ENCODE measurements at regions not wholly inside any gene's neighbourhood (a gene's known extent, or its start where the extent isn't known, plus 50 kb on each side); places are given as distances from the start of the nearest gene placed in this dataset.

DNA sequence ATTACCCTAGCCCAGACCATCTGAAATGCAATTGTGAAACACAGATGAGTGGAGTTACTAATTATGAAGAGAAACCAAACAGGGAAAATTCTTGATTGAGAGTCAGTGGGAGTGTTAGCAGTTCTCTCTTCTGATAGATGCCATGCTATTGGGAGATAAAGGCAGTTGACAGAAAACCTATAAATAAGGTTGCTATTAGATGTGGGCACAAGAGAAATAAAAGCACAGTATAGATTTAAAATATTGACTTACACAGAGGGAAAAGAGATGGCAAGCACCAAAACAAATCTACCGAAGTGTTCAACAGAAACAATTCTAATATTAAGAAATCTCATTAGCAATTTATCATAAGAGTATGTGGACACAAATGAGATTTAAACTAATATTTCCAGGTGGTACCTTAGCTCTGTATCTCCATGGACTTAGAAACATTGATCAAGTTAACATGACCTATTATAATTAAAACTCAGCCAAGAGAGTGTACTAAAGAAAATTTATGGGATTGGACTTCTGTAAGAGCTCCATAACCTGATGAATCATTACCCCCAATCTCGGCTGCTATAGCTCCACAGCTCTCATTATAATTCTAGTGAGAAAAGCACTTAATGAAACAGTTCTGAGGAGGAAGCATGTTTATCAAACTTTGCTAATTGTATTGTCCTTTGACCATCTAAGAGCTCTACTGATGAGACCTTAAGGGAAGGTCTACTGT lies 665.0 kb upstream of the RIOK2 start:
- TF ChIP-seq, protein P1, sequence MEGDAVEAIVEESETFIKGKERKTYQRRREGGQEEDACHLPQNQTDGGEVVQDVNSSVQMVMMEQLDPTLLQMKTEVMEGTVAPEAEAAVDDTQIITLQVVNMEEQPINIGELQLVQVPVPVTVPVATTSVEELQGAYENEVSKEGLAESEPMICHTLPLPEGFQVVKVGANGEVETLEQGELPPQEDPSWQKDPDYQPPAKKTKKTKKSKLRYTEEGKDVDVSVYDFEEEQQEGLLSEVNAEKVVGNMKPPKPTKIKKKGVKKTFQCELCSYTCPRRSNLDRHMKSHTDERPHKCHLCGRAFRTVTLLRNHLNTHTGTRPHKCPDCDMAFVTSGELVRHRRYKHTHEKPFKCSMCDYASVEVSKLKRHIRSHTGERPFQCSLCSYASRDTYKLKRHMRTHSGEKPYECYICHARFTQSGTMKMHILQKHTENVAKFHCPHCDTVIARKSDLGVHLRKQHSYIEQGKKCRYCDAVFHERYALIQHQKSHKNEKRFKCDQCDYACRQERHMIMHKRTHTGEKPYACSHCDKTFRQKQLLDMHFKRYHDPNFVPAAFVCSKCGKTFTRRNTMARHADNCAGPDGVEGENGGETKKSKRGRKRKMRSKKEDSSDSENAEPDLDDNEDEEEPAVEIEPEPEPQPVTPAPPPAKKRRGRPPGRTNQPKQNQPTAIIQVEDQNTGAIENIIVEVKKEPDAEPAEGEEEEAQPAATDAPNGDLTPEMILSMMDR (IDR thresholded peaks at IDR 0.05) = no peak
- no peak for TF ChIP-seq POLR2A (IDR thresholded peaks at IDR 0.05)

Data from uterus (tissue), 2 donors.